HepG2 (cell line): ENCODE measurements at regions not wholly inside any gene's neighbourhood (a gene's known extent, or its start where the extent isn't known, plus 50 kb on each side); places are given as distances from the start of the nearest gene placed in this dataset.

Experiments used
- DDIT3 ChIP-seq: sonication (generic); formaldehyde crosslinking; IDR thresholded peaks from 2 replicates; pipeline ENCODE4 v1.4.0; 2020; ENCODE audit warnings: mild to moderate bottlenecking, missing genetic modification reagents
- HDAC2 ChIP-seq: sonication (generic); formaldehyde crosslinking; IDR thresholded peaks from 2 replicates; pipeline ENCODE4 v1.4.0; 2020; ENCODE audit warnings: missing genetic modification reagents
- PRPF4 ChIP-seq: fragments of 200-400 bp; formaldehyde crosslinking; IDR thresholded peaks from 2 replicates; pipeline ENCODE4 v1.6.1; 2016; ENCODE audit warnings: low read length, low read depth; ENCODE audit not compliant: poor library complexity, severe bottlenecking
- ZFP36 ChIP-seq: fragments of 150-350 bp; IDR thresholded peaks from 2 replicates; pipeline ENCODE4 v1.6.1; 2018; ENCODE audit warnings: borderline replicate concordance, low read length, low read depth; ENCODE audit not compliant: partially characterized antibody
- ZMYM3 ChIP-seq: sonication (generic); formaldehyde crosslinking; IDR thresholded peaks from 2 replicates; pipeline ENCODE4 v1.5.1; 2020; ENCODE audit warnings: mild to moderate bottlenecking, missing genetic modification reagents
- ZNF441 ChIP-seq: sonication (generic); formaldehyde crosslinking; IDR thresholded peaks from 2 replicates; pipeline ENCODE4 v1.7.0; 2021; ENCODE audit warnings: missing genetic modification reagents, borderline replicate concordance
- ZNF503 ChIP-seq: sonication (generic); formaldehyde crosslinking; IDR thresholded peaks from 2 replicates; pipeline ENCODE4 v1.4.0; 2020; ENCODE audit warnings: missing genetic modification reagents
- ZNF512B ChIP-seq: sonication (generic); formaldehyde crosslinking; IDR thresholded peaks from 2 replicates; pipeline ENCODE4 v1.5.1; 2020; ENCODE audit warnings: missing genetic modification reagents, mild to moderate bottlenecking, borderline replicate concordance
- ZNF549 ChIP-seq: sonication (generic); formaldehyde crosslinking; IDR thresholded peaks from 2 replicates; pipeline ENCODE4 v1.5.0; 2020; ENCODE audit warnings: missing genetic modification reagents
- ZNF558 ChIP-seq: sonication (generic); formaldehyde crosslinking; IDR thresholded peaks from 2 replicates; pipeline ENCODE4 v1.9.0; 2022; ENCODE audit warnings: mild to moderate bottlenecking, missing genetic modification reagents, borderline replicate concordance
- ZNF589 ChIP-seq: sonication (generic); formaldehyde crosslinking; conservative IDR thresholded peaks from 2 replicates; pipeline ENCODE4 v1.8.0; 2022; ENCODE audit warnings: mild to moderate bottlenecking, moderate library complexity, missing genetic modification reagents
- TF ChIP-seq, protein P1 (sequence below): sonication (generic); formaldehyde crosslinking; IDR thresholded peaks from 2 replicates; pipeline ENCODE4 v1.5.0; 2020; ENCODE audit warnings: mild to moderate bottlenecking, missing genetic modification reagents, moderate library complexity

GRCh38 chr7:80333040-80333439 is 178.8 kb downstream of the GNAT3 start (continued):
- TF ChIP-seq ZMYM3 (CRISPR knock-in tag): no peak
- TF ChIP-seq ZNF441 (CRISPR knock-in tag): no peak
- TF ChIP-seq ZNF503 (CRISPR knock-in tag): no peak
- TF ChIP-seq ZNF558 (CRISPR knock-in tag): no peak
- no peak for TF ChIP-seq ZNF549 (CRISPR knock-in tag)
- TF ChIP-seq, protein P1, sequence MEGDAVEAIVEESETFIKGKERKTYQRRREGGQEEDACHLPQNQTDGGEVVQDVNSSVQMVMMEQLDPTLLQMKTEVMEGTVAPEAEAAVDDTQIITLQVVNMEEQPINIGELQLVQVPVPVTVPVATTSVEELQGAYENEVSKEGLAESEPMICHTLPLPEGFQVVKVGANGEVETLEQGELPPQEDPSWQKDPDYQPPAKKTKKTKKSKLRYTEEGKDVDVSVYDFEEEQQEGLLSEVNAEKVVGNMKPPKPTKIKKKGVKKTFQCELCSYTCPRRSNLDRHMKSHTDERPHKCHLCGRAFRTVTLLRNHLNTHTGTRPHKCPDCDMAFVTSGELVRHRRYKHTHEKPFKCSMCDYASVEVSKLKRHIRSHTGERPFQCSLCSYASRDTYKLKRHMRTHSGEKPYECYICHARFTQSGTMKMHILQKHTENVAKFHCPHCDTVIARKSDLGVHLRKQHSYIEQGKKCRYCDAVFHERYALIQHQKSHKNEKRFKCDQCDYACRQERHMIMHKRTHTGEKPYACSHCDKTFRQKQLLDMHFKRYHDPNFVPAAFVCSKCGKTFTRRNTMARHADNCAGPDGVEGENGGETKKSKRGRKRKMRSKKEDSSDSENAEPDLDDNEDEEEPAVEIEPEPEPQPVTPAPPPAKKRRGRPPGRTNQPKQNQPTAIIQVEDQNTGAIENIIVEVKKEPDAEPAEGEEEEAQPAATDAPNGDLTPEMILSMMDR (CRISPR knock-in tag): no peak
- TF ChIP-seq HDAC2: no peak
- TF ChIP-seq ZFP36: no peak
- TF ChIP-seq PRPF4: no peak
- TF ChIP-seq ZNF589 (CRISPR knock-in tag): no peak
- TF ChIP-seq DDIT3: no peak
- TF ChIP-seq ZNF512B: no peak
